GM23338 (cell line): ENCODE measurements at regions not wholly inside any gene's neighbourhood (a gene's known extent, or its start where the extent isn't known, plus 50 kb on each side); places are given as distances from the start of the nearest gene placed in this dataset.

Source experiments
- ATAC-seq: fragments of 200-7000 bp; cut with Tn5 transposase; 3 replicates; pipeline ENCODE4 v1.9.1; 2020
- DNase-seq: peaks from one replicate; pipeline ENCODE4 v3.0.0-alpha.2; 2015; ENCODE audit warnings: low spot score
- H2AFZ ChIP-seq: fragments of 200-600 bp; sonication (generic); 2 replicates; pipeline ENCODE4 v1.8.0; 2016; ENCODE audit warnings: antibody characterized with exemption, mild to moderate bottlenecking, moderate library complexity
- H3F3A ChIP-seq: fragments of 200-600 bp; sonication (generic); replicated peaks from 2 replicates; pipeline ENCODE4 v1.8.0; 2017; ENCODE audit warnings: antibody characterized with exemption, mixed run types, low read depth
- H3K27ac ChIP-seq: fragments of 200-600 bp; sonication (generic); 2 replicates; pipeline ENCODE4 v1.6.1; 2016; ENCODE audit warnings: low read depth
- H3K27me3 ChIP-seq: fragments of 200-600 bp; sonication (generic); 2 replicates; pipeline ENCODE4 v1.8.0; 2016; ENCODE audit warnings: mild to moderate bottlenecking, mixed run types, moderate library complexity; ENCODE audit not compliant: insufficient read depth
- H3K36me3 ChIP-seq: fragments of 200-600 bp; sonication (generic); 2 replicates; pipeline ENCODE4 v1.8.0; 2016; ENCODE audit warnings: mild to moderate bottlenecking; ENCODE audit not compliant: insufficient read depth
- H3K4me1 ChIP-seq: fragments of 200-600 bp; sonication (generic); 2 replicates; pipeline ENCODE4 v1.8.0; 2016; ENCODE audit warnings: mild to moderate bottlenecking, moderate library complexity; ENCODE audit not compliant: insufficient read depth
- H3K4me2 ChIP-seq: fragments of 200-600 bp; sonication (generic); 2 replicates; pipeline ENCODE4 v1.7.1; 2017; ENCODE audit warnings: mixed run types
- H3K4me3 ChIP-seq: fragments of 200-600 bp; sonication (generic); 2 replicates; pipeline ENCODE4 v1.6.1; 2016; ENCODE audit warnings: mixed run types
- H3K79me2 ChIP-seq: fragments of 200-600 bp; sonication (generic); replicated peaks from 2 replicates; pipeline ENCODE4 v1.8.0; 2017; ENCODE audit warnings: mild to moderate bottlenecking; ENCODE audit not compliant: insufficient read depth
- H3K9me2 ChIP-seq: fragments of 200-600 bp; sonication (generic); 2 replicates; pipeline ENCODE4 v1.8.0; 2017; ENCODE audit not compliant: insufficient read depth
- H4K20me1 ChIP-seq: fragments of 200-600 bp; sonication (generic); replicated peaks from 2 replicates; pipeline ENCODE4 v1.8.0; 2017; ENCODE audit warnings: mild to moderate bottlenecking; ENCODE audit not compliant: insufficient read depth
- H3K27ac Mint-ChIP-seq: 2 replicates; pipeline ENCODE4 v1.8.0; 2020; ENCODE audit warnings: inconsistent platforms, mild to moderate bottlenecking, moderate library complexity, mixed read lengths
- H3K27me3 Mint-ChIP-seq: 3 replicates; pipeline ENCODE4 v1.8.0; 2022; ENCODE audit warnings: low read depth, mild to moderate bottlenecking, moderate library complexity, mixed read lengths, inconsistent platforms; ENCODE audit not compliant: insufficient read depth, poor library complexity
- H3K36me3 Mint-ChIP-seq: 3 replicates; pipeline ENCODE4 v1.8.0; 2021; ENCODE audit warnings: low read depth, mild to moderate bottlenecking, inconsistent platforms, moderate library complexity, mixed read lengths
- H3K4me1 Mint-ChIP-seq: 3 replicates; pipeline ENCODE4 v1.8.0; 2020; ENCODE audit warnings: mild to moderate bottlenecking, inconsistent platforms, mixed read lengths
- H3K4me3 Mint-ChIP-seq: 3 replicates; pipeline ENCODE4 v1.8.0; 2021; ENCODE audit warnings: moderate library complexity, mild to moderate bottlenecking, inconsistent platforms, mixed read lengths
- H3K9me3 Mint-ChIP-seq: 3 replicates; pipeline ENCODE4 v1.8.0; 2020; ENCODE audit warnings: moderate library complexity, mild to moderate bottlenecking, inconsistent platforms, mixed read lengths
- CREB1 ChIP-seq: fragments of 250-450 bp; sonication (Bioruptor Pico); IDR thresholded peaks from 2 replicates; pipeline ENCODE4 v1.5.0; 2020; ENCODE audit warnings: low read depth, mild to moderate bottlenecking, moderate library complexity
- CTCF ChIP-seq, 2 experiments: fragments of 200-600 bp in 1 of 2; sonication (generic) in 1 of 2; conservative IDR thresholded peaks; 2 replicates each; pipeline versions ENCODE4 v1.5.1 to v1.6.1; 2016 to 2017; ENCODE audit warnings: antibody characterized with exemption in 2 of 2, low read depth in 2 of 2, mild to moderate bottlenecking in 2 of 2, moderate library complexity in 1 of 2
- ETS1 ChIP-seq: IDR thresholded peaks from 2 replicates; pipeline ENCODE4 v1.6.1; 2016; ENCODE audit warnings: antibody characterized with exemption
- EZH2 ChIP-seq: fragments of 200-600 bp; sonication (generic); IDR thresholded peaks from one replicate; pipeline ENCODE4 v1.8.0; 2017; ENCODE audit warnings: antibody characterized with exemption, mild to moderate bottlenecking, low read depth; ENCODE audit not compliant: unreplicated experiment
- EZH2phosphoT487 ChIP-seq: fragments of 200-600 bp; sonication (generic); IDR thresholded peaks from one replicate; pipeline ENCODE4 v1.8.1; 2018; ENCODE audit warnings: antibody characterized with exemption; ENCODE audit not compliant: unreplicated experiment
- JUNB ChIP-seq: IDR thresholded peaks from one replicate; pipeline ENCODE4 v1.6.1; 2016; ENCODE audit warnings: antibody characterized with exemption; ENCODE audit not compliant: unreplicated experiment
- NANOG ChIP-seq: IDR thresholded peaks from 2 replicates; pipeline ENCODE4 v1.6.1; 2016; ENCODE audit warnings: antibody characterized with exemption, borderline replicate concordance
- POLR2AphosphoS5 ChIP-seq: IDR thresholded peaks from 2 replicates; pipeline ENCODE4 v1.6.1; 2016; ENCODE audit warnings: antibody characterized with exemption, low read depth
- REST ChIP-seq: IDR thresholded peaks from one replicate; pipeline ENCODE4 v1.6.1; 2018; ENCODE audit warnings: antibody characterized with exemption; ENCODE audit not compliant: unreplicated experiment
- STAT1 ChIP-seq: IDR thresholded peaks from one replicate; pipeline ENCODE4 v1.6.1; 2016; ENCODE audit warnings: antibody characterized with exemption; ENCODE audit not compliant: unreplicated experiment
- ZNF114 ChIP-seq: fragments of 250-450 bp; sonication (Bioruptor Pico); IDR thresholded peaks from 2 replicates; pipeline ENCODE4 v1.5.0; 2020; ENCODE audit warnings: mild to moderate bottlenecking, moderate library complexity
- ZNF331 ChIP-seq: fragments of 250-450 bp; sonication (Bioruptor Pico); IDR thresholded peaks from 2 replicates; pipeline ENCODE4 v1.5.0; 2020; ENCODE audit warnings: low read depth, mild to moderate bottlenecking, moderate library complexity
- ZNF462 ChIP-seq: fragments of 250-450 bp; sonication (Bioruptor Pico); IDR thresholded peaks from 2 replicates; pipeline ENCODE4 v1.5.0; 2020; ENCODE audit warnings: mild to moderate bottlenecking, moderate library complexity

GRCh38 chr2:142574388-142574787 is 303.1 kb upstream of the KYNU start:
- no peak overlapping the region for H2AFZ ChIP-seq
- ATAC-seq = no peak
- H3K27ac Mint-ChIP-seq = no peak overlapping the region
- H3K9me2 ChIP-seq = no peaks in the 10 kb centered on the region
- no peaks in the 10 kb centered on the region for H4K20me1 ChIP-seq
- DNase-seq = no peak
- H3K4me1 Mint-ChIP-seq = peaks cover 8% of the 10 kb centered on the region
- no peak overlapping the region for H3K4me3 Mint-ChIP-seq
- no peak for TF ChIP-seq EZH2phosphoT487
- no peak for TF ChIP-seq REST
- no peak for TF ChIP-seq NANOG
- no peak for TF ChIP-seq JUNB
- no peak for TF ChIP-seq STAT1
- TF ChIP-seq CTCF (conservative IDR thresholded peaks at IDR 0.05; ENCODE audit: low read depth in 2 of 2) = no peak
- TF ChIP-seq EZH2 = no peak
- no peak for TF ChIP-seq POLR2AphosphoS5
- no peak for TF ChIP-seq ZNF114 (CRISPR knock-in tag)
- no peak for TF ChIP-seq ZNF331 (CRISPR knock-in tag)
- TF ChIP-seq ETS1 = no peak
- no peak for TF ChIP-seq ZNF462 (CRISPR knock-in tag)
- TF ChIP-seq CREB1 (CRISPR knock-in tag) = no peak
- H3K79me2 ChIP-seq = no peaks in the 10 kb centered on the region
- no peaks in the 10 kb centered on the region for H3K27me3 Mint-ChIP-seq
- H3F3A ChIP-seq = no peaks in the 10 kb centered on the region
- no peak overlapping the region for H3K4me3 ChIP-seq
- no peaks in the 10 kb centered on the region for H3K9me3 Mint-ChIP-seq
- H3K36me3 ChIP-seq = no peaks in the 10 kb centered on the region
- no peak overlapping the region for H3K27ac ChIP-seq
- no peaks in the 10 kb centered on the region for H3K27me3 ChIP-seq
- no peaks in the 10 kb centered on the region for H3K36me3 Mint-ChIP-seq
- H3K4me1 ChIP-seq = peaks cover 10% of the 10 kb centered on the region
- no peak overlapping the region for H3K4me2 ChIP-seq
